Ureter (tissue), 1 donor: ENCODE measurements at regions not wholly inside any gene's neighbourhood (a gene's known extent, or its start where the extent isn't known, plus 50 kb on each side); places are given as distances from the start of the nearest gene placed in this dataset.

Experiments used
- DNase-seq: peaks from one replicate; pipeline ENCODE4 v3.0.0-alpha.2; 2020; ENCODE audit warnings: low spot score
- donor health status: DM: yes; HTN: yes; CAD: no.

GRCh38 chr16:65688301-65688700 lies 566.4 kb upstream of the CDH11 start:
- no peak for DNase-seq

- DNase-seq: no peak
Measured at GRCh38 chr16:65684230-65684629, 562.4 kb upstream of the CDH11 start.

GRCh38 chr16:65681406-65681805 lies 559.5 kb upstream of the CDH11 start:
- DNase-seq: no peak

GRCh38 chr16:65679785-65680184 lies 557.9 kb upstream of the CDH11 start:
- DNase-seq: no peak

- no peak for DNase-seq
Measured at GRCh38 chr16:65675161-65675560, 553.3 kb upstream of the CDH11 start.

GRCh38 chr16:65672960-65673359 lies 551.1 kb upstream of the CDH11 start:
- DNase-seq: no peak

GRCh38 chr16:65671071-65671470 lies 549.2 kb upstream of the CDH11 start:
- no peak for DNase-seq

GRCh38 chr16:65668064-65668595 lies 546.3 kb upstream of the CDH11 start:
- no peak for DNase-seq

GRCh38 chr16:65667011-65667578 lies 545.2 kb upstream of the CDH11 start:
- no peak for DNase-seq

- no peak for DNase-seq
Measured at GRCh38 chr16:65666132-65666941, 544.5 kb upstream of the CDH11 start.

- DNase-seq: no peak
Measured at GRCh38 chr16:65665586-65665985, 543.7 kb upstream of the CDH11 start.

- DNase-seq: no peak
Measured at GRCh38 chr16:65663774-65664173, 541.9 kb upstream of the CDH11 start.

- DNase-seq: no peak
Measured at GRCh38 chr16:65662256-65662655, 540.4 kb upstream of the CDH11 start.

GRCh38 chr16:65661558-65661957 lies 539.7 kb upstream of the CDH11 start:
- DNase-seq: no peak

GRCh38 chr16:65660390-65660789 lies 538.5 kb upstream of the CDH11 start:
- no peak for DNase-seq

GRCh38 chr16:65659758-65660157 lies 537.9 kb upstream of the CDH11 start:
- DNase-seq: no peak

GRCh38 chr16:65658787-65659220 lies 536.9 kb upstream of the CDH11 start:
- DNase-seq: no peak

- DNase-seq: no peak
Measured at GRCh38 chr16:65658349-65658748, 536.5 kb upstream of the CDH11 start.

- DNase-seq: no peak
Measured at GRCh38 chr16:65657556-65657955, 535.7 kb upstream of the CDH11 start.

- DNase-seq: no peak
Measured at GRCh38 chr16:65657071-65657494, 535.2 kb upstream of the CDH11 start.

GRCh38 chr16:65655802-65656201 lies 533.9 kb upstream of the CDH11 start:
- no peak for DNase-seq

- no peak for DNase-seq
Measured at GRCh38 chr16:65648101-65648500, 526.2 kb upstream of the CDH11 start.

GRCh38 chr16:65644821-65645220 lies 523.0 kb upstream of the CDH11 start:
- DNase-seq: no peak
